ENCODE measurements at regions not wholly inside any gene's neighbourhood (a gene's known extent, or its start where the extent isn't known, plus 50 kb on each side); places are given as distances from the start of the nearest gene placed in this dataset.

- no peaks in the 10 kb centered on the region for H3K27me3 ChIP-seq (ENCODE audit: control insufficient read depth, insufficient read depth, low read length)
- BruUV-seq (replicated peaks), result no TSS peak
Measured at GRCh38 chrX:15973946-15974345, 119.3 kb upstream of the AP1S2 start.

GRCh38 chrX:15973299-15973698 lies 118.7 kb upstream of the AP1S2 start:
- Histone ChIP-seq H3K4me3 (ENCODE audit: low read depth in 2 of 2, low read length in 2 of 2) (no peak overlapping the region), H3K27ac (ENCODE audit: low read length) (no peak overlapping the region), H3K36me3 (ENCODE audit: control insufficient read depth, insufficient read depth, low read length) (no peaks in the 10 kb centered on the region), H3K9me3 (ENCODE audit: control insufficient read depth, insufficient read depth, low read depth, low read length) (no peaks in the 10 kb centered on the region), H3K4me1 (ENCODE audit: control insufficient read depth, insufficient read depth, low read length) (no peaks in the 10 kb centered on the region), H3K27me3 (ENCODE audit: control insufficient read depth, insufficient read depth, low read length) (no peaks in the 10 kb centered on the region)
- intact Hi-C loops (cut with micrococcal nuclease; ENCODE audit: unreplicated experiment) (no loop called here), in situ Hi-C loops (cut with HindIII; ENCODE audit: low pct_unique_long_range_greater_than_20kb, low sequenced_read_pairs) (no loop called here)
- TF ChIP-seq TCF7L2 (IDR thresholded peaks at IDR 0.05; ENCODE audit: low read depth, low read length) (no peak), POLR2AphosphoS5 (IDR thresholded peaks at IDR 0.05; ENCODE audit: low read depth, low read length) (no peak), CTCF (IDR thresholded peaks at IDR 0.05) (peak; percentile 56), SIN3A (IDR thresholded peaks at IDR 0.05; ENCODE audit: borderline replicate concordance, insufficient read depth, low read depth, low read length) (no peak), REST (IDR thresholded peaks at IDR 0.05; ENCODE audit: insufficient read depth in 1 of 2, low read depth in 2 of 2, low read length in 1 of 2) (no peak)
- ChIA-PET POLR2A (no interaction called here), CTCF (no interaction called here)
- ATAC-seq, result no peak
- peak; percentile 28 for DNase-seq (ENCODE audit: low read depth, low spot score)
- no TSS peak for BruUV-seq (replicated peaks)

More at GRCh38 chrX:15973946-15974345, 119.3 kb upstream of the AP1S2 start:
- no peak for TF ChIP-seq TCF7L2 (IDR thresholded peaks at IDR 0.05; ENCODE audit: low read depth, low read length)
- no peak for TF ChIP-seq POLR2AphosphoS5 (IDR thresholded peaks at IDR 0.05; ENCODE audit: low read depth, low read length)
- no peak for TF ChIP-seq SIN3A (IDR thresholded peaks at IDR 0.05; ENCODE audit: borderline replicate concordance, insufficient read depth, low read depth, low read length)
- TF ChIP-seq CTCF (IDR thresholded peaks at IDR 0.05), result no peak
- TF ChIP-seq REST (IDR thresholded peaks at IDR 0.05; ENCODE audit: insufficient read depth in 1 of 2, low read depth in 2 of 2, low read length in 1 of 2), result no peak
- DNase-seq (ENCODE audit: low read depth, low spot score), result no peak
- H3K27ac ChIP-seq (ENCODE audit: low read length), result no peak overlapping the region
- no peak overlapping the region for H3K4me3 ChIP-seq (ENCODE audit: low read depth in 2 of 2, low read length in 2 of 2)
- H3K9me3 ChIP-seq (ENCODE audit: control insufficient read depth, insufficient read depth, low read depth, low read length), result no peaks in the 10 kb centered on the region
- H3K36me3 ChIP-seq (ENCODE audit: control insufficient read depth, insufficient read depth, low read length), result no peaks in the 10 kb centered on the region
- intact Hi-C loops (cut with micrococcal nuclease; ENCODE audit: unreplicated experiment) (no loop called here), in situ Hi-C loops (cut with HindIII; ENCODE audit: low pct_unique_long_range_greater_than_20kb, low sequenced_read_pairs) (no loop called here)
- CTCF ChIA-PET, result no interaction called here
- POLR2A ChIA-PET, result no interaction called here
- no peak for ATAC-seq
- H3K4me1 ChIP-seq (ENCODE audit: control insufficient read depth, insufficient read depth, low read length), result no peaks in the 10 kb centered on the region

Data from Panc1 (cell line).